ENCODE measurements at regions not wholly inside any gene's neighbourhood (a gene's known extent, or its start where the extent isn't known, plus 50 kb on each side); places are given as distances from the start of the nearest gene placed in this dataset.
A peak's percentile ranks its signal among the peaks of the same experiment; 100 is the strongest.

DNA sequence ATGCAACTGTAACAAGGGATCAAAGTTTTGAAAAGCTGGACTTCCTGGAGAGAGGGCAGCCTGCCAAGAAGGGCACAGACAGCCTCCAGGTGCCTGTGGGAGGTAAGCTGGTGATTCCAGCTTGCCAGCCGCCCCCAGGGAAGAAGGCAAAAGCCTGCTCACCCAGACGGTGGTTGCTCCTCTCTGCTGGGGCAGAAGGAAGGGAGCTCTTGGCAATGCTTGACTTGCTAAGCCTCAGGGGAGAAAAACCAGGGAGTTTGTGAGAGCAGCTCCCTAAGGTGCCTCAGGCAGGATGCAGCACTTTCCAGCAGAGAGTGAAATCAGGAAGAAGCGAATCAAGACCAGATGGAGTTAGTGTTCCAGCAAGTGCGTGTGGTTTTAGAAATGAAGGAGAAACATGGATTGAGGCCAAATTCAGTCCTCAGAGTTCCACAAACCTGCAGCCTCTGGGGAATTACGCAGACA, 553.6 kb downstream of the BUD13 start:
- DNase-seq: peak in 1 of 2 donors; percentile 3
- Histone ChIP-seq H3K27ac (peak overlapping the region in 1 of 4 donors; percentile 27), H3K36me3 (no peaks in the 10 kb centered on the region), H3K27me3 (no peaks in the 10 kb centered on the region), H3K4me1 (no peaks in the 10 kb centered on the region), H3K4me3 (no peak overlapping the region), H3K9me3 (no peaks in the 10 kb centered on the region)
- in situ Hi-C loops (cut with MboI; ENCODE audit: low sequenced_read_pairs in 4 of 4): loop anchor here in 2 of 4 donors (25.0 kb wide), 2 partner anchors 468 to 882 kb away; no protein-coding TSS in a partner anchor
- intact Hi-C loops (cut with DNase I; ENCODE audit: low total_unique reads): no loop called here
- peak in 1 of 2 donors; percentile 54 for ATAC-seq
- TF ChIP-seq, protein P1, sequence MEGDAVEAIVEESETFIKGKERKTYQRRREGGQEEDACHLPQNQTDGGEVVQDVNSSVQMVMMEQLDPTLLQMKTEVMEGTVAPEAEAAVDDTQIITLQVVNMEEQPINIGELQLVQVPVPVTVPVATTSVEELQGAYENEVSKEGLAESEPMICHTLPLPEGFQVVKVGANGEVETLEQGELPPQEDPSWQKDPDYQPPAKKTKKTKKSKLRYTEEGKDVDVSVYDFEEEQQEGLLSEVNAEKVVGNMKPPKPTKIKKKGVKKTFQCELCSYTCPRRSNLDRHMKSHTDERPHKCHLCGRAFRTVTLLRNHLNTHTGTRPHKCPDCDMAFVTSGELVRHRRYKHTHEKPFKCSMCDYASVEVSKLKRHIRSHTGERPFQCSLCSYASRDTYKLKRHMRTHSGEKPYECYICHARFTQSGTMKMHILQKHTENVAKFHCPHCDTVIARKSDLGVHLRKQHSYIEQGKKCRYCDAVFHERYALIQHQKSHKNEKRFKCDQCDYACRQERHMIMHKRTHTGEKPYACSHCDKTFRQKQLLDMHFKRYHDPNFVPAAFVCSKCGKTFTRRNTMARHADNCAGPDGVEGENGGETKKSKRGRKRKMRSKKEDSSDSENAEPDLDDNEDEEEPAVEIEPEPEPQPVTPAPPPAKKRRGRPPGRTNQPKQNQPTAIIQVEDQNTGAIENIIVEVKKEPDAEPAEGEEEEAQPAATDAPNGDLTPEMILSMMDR (IDR thresholded peaks at IDR 0.05 in 4 of 5, conservative IDR thresholded peaks at IDR 0.05 in 1 of 5): no peak
- TF ChIP-seq POLR2A (IDR thresholded peaks at IDR 0.05): no peak

DNA sequence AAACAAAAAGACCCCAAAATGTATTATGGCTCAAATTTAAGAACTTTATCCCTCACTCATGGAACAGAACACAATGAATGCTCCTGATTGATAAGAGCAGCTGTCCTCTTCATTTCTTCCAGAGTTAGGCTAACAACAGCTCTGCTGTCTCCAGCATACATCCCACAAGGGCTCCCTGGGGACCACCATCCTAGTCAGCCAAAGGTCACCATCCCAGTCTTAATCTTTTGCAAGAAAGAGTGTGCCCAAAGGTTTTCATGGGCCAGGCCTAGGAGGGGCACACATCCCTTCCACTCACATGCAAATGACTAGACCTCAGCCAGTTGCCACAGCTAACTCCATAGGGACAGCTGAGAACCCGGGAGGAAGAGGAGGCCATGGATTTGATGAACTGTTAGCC, 555.3 kb downstream of the BUD13 start:
- Histone ChIP-seq H3K4me3 (no peak overlapping the region), H3K36me3 (no peaks in the 10 kb centered on the region), H3K4me1 (no peaks in the 10 kb centered on the region), H3K27ac (no peak overlapping the region), H3K9me3 (no peaks in the 10 kb centered on the region), H3K27me3 (no peaks in the 10 kb centered on the region)
- TF ChIP-seq, protein P1 (IDR thresholded peaks at IDR 0.05 in 4 of 5, conservative IDR thresholded peaks at IDR 0.05 in 1 of 5): no peak
- TF ChIP-seq POLR2A (IDR thresholded peaks at IDR 0.05): no peak
- in situ Hi-C loops (cut with MboI; ENCODE audit: low sequenced_read_pairs in 4 of 4): loop anchor here in 2 of 4 donors (25.0 kb wide), 2 partner anchors 470 to 880 kb away; no protein-coding TSS in a partner anchor
- intact Hi-C loops (cut with DNase I; ENCODE audit: low total_unique reads): no loop called here
- no peak for DNase-seq
- ATAC-seq: no peak

DNA sequence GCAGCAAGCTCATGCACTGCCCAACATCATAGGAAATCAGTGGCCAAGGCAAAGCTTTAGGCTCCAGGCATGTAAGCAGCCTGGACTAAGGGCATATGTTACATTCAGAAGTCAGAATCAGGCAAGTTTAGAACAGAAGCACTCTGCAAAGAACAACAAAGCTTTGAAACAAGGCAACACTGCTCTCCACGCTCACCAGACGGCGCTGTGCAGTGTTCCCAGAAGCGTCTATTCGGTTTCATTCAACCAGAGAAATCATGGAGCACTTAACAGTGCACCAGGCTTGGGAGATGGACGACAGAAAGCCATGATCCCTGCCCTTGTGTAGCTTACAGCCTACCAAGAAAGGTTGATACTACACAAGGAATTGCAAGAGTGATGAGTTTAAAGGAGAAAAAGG, 555.8 kb downstream of the BUD13 start:
- ATAC-seq (no peak), DNase-seq (no peak)
- Histone ChIP-seq H3K4me3 (no peak overlapping the region), H3K36me3 (no peaks in the 10 kb centered on the region), H3K27ac (no peak overlapping the region), H3K9me3 (no peaks in the 10 kb centered on the region), H3K4me1 (no peaks in the 10 kb centered on the region), H3K27me3 (peaks cover 0 to 3% (median 0%) of the 10 kb centered on the region in 3 donors)
- in situ Hi-C loops (cut with MboI; ENCODE audit: low sequenced_read_pairs in 4 of 4) (loop anchor here in 2 of 4 donors (25.0 kb wide), 2 partner anchors 470 to 880 kb away; no protein-coding TSS in a partner anchor), intact Hi-C loops (cut with DNase I; ENCODE audit: low total_unique reads) (no loop called here)
- TF ChIP-seq, protein P1 (IDR thresholded peaks at IDR 0.05 in 4 of 5, conservative IDR thresholded peaks at IDR 0.05 in 1 of 5): peak in 3 of 5 experiments; percentile 35 to 74 (median 62)
- no peak for TF ChIP-seq POLR2A (IDR thresholded peaks at IDR 0.05)

DNA sequence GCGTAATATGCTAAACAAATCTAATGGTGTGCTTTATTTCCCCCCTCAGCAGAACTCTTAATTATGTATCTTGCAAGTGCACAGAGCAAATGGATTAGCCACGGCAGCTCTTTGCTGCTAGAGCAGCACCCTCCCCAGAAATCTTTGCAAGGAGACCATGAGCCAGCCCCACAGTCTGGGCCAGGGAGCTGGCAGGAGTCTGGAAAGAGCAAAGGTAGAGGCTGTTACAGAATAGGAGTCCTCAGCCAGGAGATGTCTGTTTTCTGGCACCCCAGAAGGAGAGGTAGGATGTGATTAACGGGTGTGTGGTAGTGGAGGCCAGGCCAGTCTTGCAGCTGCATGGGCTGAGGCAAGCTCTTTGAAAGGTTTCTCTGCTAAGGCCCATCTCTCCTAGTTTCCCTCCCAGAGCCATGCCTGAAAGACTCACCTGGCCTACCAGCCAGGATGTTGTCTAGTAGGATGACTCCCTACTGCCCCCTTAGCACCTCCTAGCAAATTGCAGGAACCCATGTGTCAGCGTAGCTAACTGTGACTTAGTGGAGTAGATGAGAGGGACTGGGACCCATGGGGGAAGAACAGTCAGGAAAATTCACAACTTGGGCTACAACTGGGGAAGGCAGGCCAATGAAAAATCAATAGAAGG, 557.2 kb downstream of the BUD13 start:
- H3K27ac ChIP-seq: no peak overlapping the region
- H3K36me3 ChIP-seq: no peaks in the 10 kb centered on the region
- no peaks in the 10 kb centered on the region for H3K9me3 ChIP-seq
- intact Hi-C loops (cut with DNase I; ENCODE audit: low total_unique reads): no loop called here
- TF ChIP-seq, protein P1 (IDR thresholded peaks at IDR 0.05 in 4 of 5, conservative IDR thresholded peaks at IDR 0.05 in 1 of 5): no peak
- no peak for TF ChIP-seq POLR2A (IDR thresholded peaks at IDR 0.05)
- no peak overlapping the region for H3K4me3 ChIP-seq
- H3K4me1 ChIP-seq: no peaks in the 10 kb centered on the region
- H3K27me3 ChIP-seq: peaks cover 0 to 3% (median 3%) of the 10 kb centered on the region in 3 donors
- in situ Hi-C loops (cut with MboI; ENCODE audit: low sequenced_read_pairs in 4 of 4): loop anchor here in 2 of 4 donors (25.0 kb wide), 2 partner anchors 472 to 878 kb away; no protein-coding TSS in a partner anchor
- DNase-seq (no peak), ATAC-seq (no peak)

Data from gastrocnemius medialis (tissue), 4 donors.